ENCODE measurements at regions not wholly inside any gene's neighbourhood (a gene's known extent, or its start where the extent isn't known, plus 50 kb on each side); places are given as distances from the start of the nearest gene placed in this dataset.

GRCh38 chr1:157200451-157200850, 62.3 kb upstream of the ETV3 start:
- H3K27me3 ChIP-seq (replicated peaks in 1 of 7) = peaks cover 0 to 40% (median 8%) of the 10 kb centered on the region in 7 donors
- no peak for DNase-seq
- H3K4me3 ChIP-seq = no peak overlapping the region
- 71 to 83% (median 74%) methylated on average over 8 of the region's 8 CpGs for WGBS, 5 donors
- no peak overlapping the region for H3K27ac ChIP-seq
- intact Hi-C loops (cut with DNase I; ENCODE audit: low total_unique reads) = no loop called here
- no peaks in the 10 kb centered on the region for H3K9me3 ChIP-seq
- no peaks in the 10 kb centered on the region for H3K36me3 ChIP-seq
- TF ChIP-seq, protein P1, sequence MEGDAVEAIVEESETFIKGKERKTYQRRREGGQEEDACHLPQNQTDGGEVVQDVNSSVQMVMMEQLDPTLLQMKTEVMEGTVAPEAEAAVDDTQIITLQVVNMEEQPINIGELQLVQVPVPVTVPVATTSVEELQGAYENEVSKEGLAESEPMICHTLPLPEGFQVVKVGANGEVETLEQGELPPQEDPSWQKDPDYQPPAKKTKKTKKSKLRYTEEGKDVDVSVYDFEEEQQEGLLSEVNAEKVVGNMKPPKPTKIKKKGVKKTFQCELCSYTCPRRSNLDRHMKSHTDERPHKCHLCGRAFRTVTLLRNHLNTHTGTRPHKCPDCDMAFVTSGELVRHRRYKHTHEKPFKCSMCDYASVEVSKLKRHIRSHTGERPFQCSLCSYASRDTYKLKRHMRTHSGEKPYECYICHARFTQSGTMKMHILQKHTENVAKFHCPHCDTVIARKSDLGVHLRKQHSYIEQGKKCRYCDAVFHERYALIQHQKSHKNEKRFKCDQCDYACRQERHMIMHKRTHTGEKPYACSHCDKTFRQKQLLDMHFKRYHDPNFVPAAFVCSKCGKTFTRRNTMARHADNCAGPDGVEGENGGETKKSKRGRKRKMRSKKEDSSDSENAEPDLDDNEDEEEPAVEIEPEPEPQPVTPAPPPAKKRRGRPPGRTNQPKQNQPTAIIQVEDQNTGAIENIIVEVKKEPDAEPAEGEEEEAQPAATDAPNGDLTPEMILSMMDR (IDR thresholded peaks at IDR 0.05 in 8 of 11, conservative IDR thresholded peaks at IDR 0.05 in 3 of 11) = no peak
- no peak for TF ChIP-seq POLR2A (IDR thresholded peaks at IDR 0.05)
- TF ChIP-seq POLR2AphosphoS5 (IDR thresholded peaks at IDR 0.05) = no peak
- peaks cover 0 to 3% (median 0%) of the 10 kb centered on the region in 6 donors for H3K4me1 ChIP-seq

GRCh38 chr1:157199421-157199755, 61.2 kb upstream of the ETV3 start:
- TF ChIP-seq POLR2AphosphoS5 (IDR thresholded peaks at IDR 0.05) (no peak), POLR2A (IDR thresholded peaks at IDR 0.05) (no peak)
- TF ChIP-seq, protein P1 (IDR thresholded peaks at IDR 0.05 in 8 of 11, conservative IDR thresholded peaks at IDR 0.05 in 3 of 11) = no peak
- no peaks in the 10 kb centered on the region for H3K36me3 ChIP-seq
- peaks cover 0 to 7% (median 0%) of the 10 kb centered on the region in 6 donors for H3K4me1 ChIP-seq
- H3K27ac ChIP-seq = no peak overlapping the region
- H3K4me3 ChIP-seq = no peak overlapping the region
- no peaks in the 10 kb centered on the region for H3K9me3 ChIP-seq
- 31 to 87% (median 78%) methylated on average over 2 to 3 of the region's 3 CpGs for WGBS, 5 donors
- DNase-seq = no peak
- intact Hi-C loops (cut with DNase I; ENCODE audit: low total_unique reads) = no loop called here
- H3K27me3 ChIP-seq (replicated peaks in 1 of 7) = peaks cover 6 to 40% (median 19%) of the 10 kb centered on the region in 7 donors

DNA sequence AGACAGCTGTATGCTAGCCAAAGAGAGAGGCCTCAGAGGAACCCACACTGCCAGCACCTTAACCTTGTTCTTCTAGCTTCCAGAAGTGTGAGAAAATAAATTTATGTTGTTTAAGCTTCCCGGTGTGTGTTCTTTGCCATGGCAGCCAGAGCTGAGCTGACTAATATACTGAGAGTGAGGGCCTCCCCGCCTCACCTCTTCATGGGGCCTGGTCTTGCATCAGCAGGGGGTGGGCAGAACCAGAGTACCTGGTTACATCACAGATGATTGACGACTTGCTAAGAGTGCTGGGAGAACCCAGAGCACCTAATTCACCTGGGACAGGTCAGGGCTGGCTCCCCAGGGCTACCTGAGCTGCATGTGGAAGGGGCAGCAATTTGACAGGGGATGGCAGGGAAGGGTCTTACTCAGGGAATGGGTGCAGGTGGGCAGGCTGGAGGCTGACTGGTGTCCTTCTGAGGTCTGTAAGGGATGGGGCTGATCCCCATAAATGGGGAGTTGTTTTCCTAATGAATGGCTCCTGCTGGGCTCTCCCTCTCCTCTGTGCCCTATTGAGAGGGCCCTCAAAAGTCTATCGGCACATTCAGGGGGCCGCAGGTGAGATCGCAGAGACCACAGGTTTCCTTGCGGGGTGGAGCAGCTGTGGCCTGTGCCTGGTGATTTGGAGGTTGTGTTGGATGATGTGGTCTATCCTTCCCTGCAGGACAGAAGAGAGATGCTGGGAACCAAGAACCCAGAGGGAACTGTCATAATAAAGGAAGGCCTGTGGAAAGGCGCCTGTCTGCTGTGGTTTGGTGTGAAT, 60.6 kb upstream of the ETV3 start:
- TF ChIP-seq POLR2A (IDR thresholded peaks at IDR 0.05) (no peak), POLR2AphosphoS5 (IDR thresholded peaks at IDR 0.05) (no peak)
- TF ChIP-seq, protein P1 (IDR thresholded peaks at IDR 0.05 in 8 of 11, conservative IDR thresholded peaks at IDR 0.05 in 3 of 11) = no peak
- Histone ChIP-seq H3K9me3 (no peaks in the 10 kb centered on the region), H3K27ac (no peak overlapping the region), H3K27me3 (replicated peaks in 1 of 7) (peaks cover 6 to 40% (median 24%) of the 10 kb centered on the region in 7 donors), H3K4me1 (peaks cover 0 to 7% (median under 1%) of the 10 kb centered on the region in 6 donors), H3K4me3 (no peak overlapping the region), H3K36me3 (no peaks in the 10 kb centered on the region)
- no peak for DNase-seq
- 73 to 92% (median 81%) methylated on average over 4 to 8 of the region's 8 CpGs for WGBS, 5 donors
- intact Hi-C loops (cut with DNase I; ENCODE audit: low total_unique reads) = no loop called here

- Histone ChIP-seq H3K36me3 (no peaks in the 10 kb centered on the region), H3K4me1 (peaks cover 0 to 13% (median 5%) of the 10 kb centered on the region in 6 donors), H3K4me3 (no peak overlapping the region), H3K27ac (no peak overlapping the region), H3K9me3 (no peaks in the 10 kb centered on the region), H3K27me3 (replicated peaks in 1 of 7) (peaks cover 6 to 40% (median 29%) of the 10 kb centered on the region in 7 donors)
- no peak for DNase-seq
- TF ChIP-seq POLR2A (IDR thresholded peaks at IDR 0.05) (no peak), POLR2AphosphoS5 (IDR thresholded peaks at IDR 0.05) (no peak)
- TF ChIP-seq, protein P1 (IDR thresholded peaks at IDR 0.05 in 8 of 11, conservative IDR thresholded peaks at IDR 0.05 in 3 of 11) = no peak
- intact Hi-C loops (cut with DNase I; ENCODE audit: low total_unique reads) = no loop called here
- 82 to 92% (median 91%) methylated on average over 7 of the region's 7 CpGs for WGBS, 5 donors
These were observed 59.8 kb upstream of the ETV3 start for GRCh38 chr1:157197906-157198435.

Measured in spleen (tissue), 11 donors.